ENCODE measurements at regions not wholly inside any gene's neighbourhood (a gene's known extent, or its start where the extent isn't known, plus 50 kb on each side); places are given as distances from the start of the nearest gene placed in this dataset.

GRCh38 chr5:142459209-142459608 lies 134.4 kb upstream of the SPRY4 start:
- no peak for TF ChIP-seq ZNF768 (CRISPR knock-in tag; IDR thresholded peaks at IDR 0.05)
- TF ChIP-seq ZNF329 (CRISPR knock-in tag; IDR thresholded peaks at IDR 0.05; ENCODE audit: low read depth): no peak
- no peak for TF ChIP-seq CTCF (CRISPR knock-in tag; IDR thresholded peaks at IDR 0.05)
- TF ChIP-seq HOMEZ (CRISPR knock-in tag; IDR thresholded peaks at IDR 0.05; ENCODE audit: low read depth): no peak
- TF ChIP-seq POLR2A (IDR thresholded peaks at IDR 0.05; ENCODE audit: insufficient read depth in 1 of 2, low read depth in 2 of 2, low read length in 2 of 2): no peak
- no peak for TF ChIP-seq TARDBP (CRISPR knock-in tag; IDR thresholded peaks at IDR 0.05)
- TF ChIP-seq ATAD3A (CRISPR knock-in tag; IDR thresholded peaks at IDR 0.05): no peak
- no peak for TF ChIP-seq ZNF138 (CRISPR knock-in tag; IDR thresholded peaks at IDR 0.05; ENCODE audit: low read depth)
- TF ChIP-seq TFDP1 (CRISPR knock-in tag; IDR thresholded peaks at IDR 0.05; ENCODE audit: borderline replicate concordance): no peak
- no peak for TF ChIP-seq KLF6 (CRISPR knock-in tag; IDR thresholded peaks at IDR 0.05)
- TF ChIP-seq ZNF616 (CRISPR knock-in tag; IDR thresholded peaks at IDR 0.05; ENCODE audit: low read depth): no peak
- no peak for TF ChIP-seq ATF3 (CRISPR knock-in tag; IDR thresholded peaks at IDR 0.05)
